ENCODE measurements at regions not wholly inside any gene's neighbourhood (a gene's known extent, or its start where the extent isn't known, plus 50 kb on each side); places are given as distances from the start of the nearest gene placed in this dataset.

DNA sequence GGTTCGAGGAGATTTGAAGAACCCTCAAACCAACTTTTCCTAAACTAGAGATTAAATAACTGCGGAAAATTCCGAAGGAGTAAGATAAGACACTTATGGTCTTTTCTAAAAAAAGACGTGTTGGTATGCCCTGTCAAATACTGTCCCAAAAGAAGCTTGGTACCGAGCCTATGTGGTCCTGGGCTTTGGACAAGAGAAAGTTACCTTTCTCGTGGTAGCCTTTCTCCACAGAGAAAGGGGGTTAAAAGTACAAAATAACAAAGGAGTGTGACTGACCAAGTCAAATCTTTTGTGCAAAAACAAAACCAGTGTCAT, 56.2 kb upstream of the JCAD start:
- Histone ChIP-seq H3K27ac (ENCODE audit: insufficient read depth in 1 of 2, low read depth in 1 of 2, low read length in 2 of 2, poor library complexity in 1 of 2, severe bottlenecking in 2 of 2) (no peak overlapping the region), H3K4me3 (ENCODE audit: control insufficient read depth in 1 of 7, extremely low read depth in 1 of 7, insufficient read depth in 4 of 7, low read depth in 2 of 7, low read length in 6 of 7) (no peak overlapping the region), H3K9me3 (ENCODE audit: control extremely low read depth in 1 of 5, control insufficient read depth in 4 of 5, insufficient read depth in 2 of 5, low read depth in 1 of 5, low read length in 4 of 5) (no peaks in the 10 kb centered on the region), H3K36me3 (ENCODE audit: control insufficient read depth in 4 of 4, insufficient read depth in 4 of 4, low read length in 3 of 4) (no peaks in the 10 kb centered on the region), H3K27me3 (replicated peaks in 2 of 5; ENCODE audit: control insufficient read depth in 4 of 5, insufficient read depth in 5 of 5, low read length in 4 of 5) (no peaks in the 10 kb centered on the region), H3K4me1 (ENCODE audit: control extremely low read depth in 1 of 4, control insufficient read depth in 4 of 4, insufficient read depth in 4 of 4, low read length in 3 of 4) (no peaks in the 10 kb centered on the region)
- no peak for DNase-seq
- 98% methylated on average over 3 of the region's 6 CpGs for WGBS (ENCODE audit: insufficient coverage)
- ChIA-PET CTCF (interaction anchor here (1.8 kb wide), 1 partner anchor 11 kb away, joined by 4 read pairs; no protein-coding TSS in a partner anchor), POLR2A (no interaction called here)

- POLR2A ChIA-PET = no interaction called here
- Histone ChIP-seq H3K4me1 (ENCODE audit: control extremely low read depth in 1 of 4, control insufficient read depth in 4 of 4, insufficient read depth in 4 of 4, low read length in 3 of 4) (no peaks in the 10 kb centered on the region), H3K9me3 (ENCODE audit: control extremely low read depth in 1 of 5, control insufficient read depth in 4 of 5, insufficient read depth in 2 of 5, low read depth in 1 of 5, low read length in 4 of 5) (no peaks in the 10 kb centered on the region), H3K36me3 (ENCODE audit: control insufficient read depth in 4 of 4, insufficient read depth in 4 of 4, low read length in 3 of 4) (no peaks in the 10 kb centered on the region), H3K4me3 (ENCODE audit: control insufficient read depth in 1 of 7, extremely low read depth in 1 of 7, insufficient read depth in 4 of 7, low read depth in 2 of 7, low read length in 6 of 7) (no peak overlapping the region), H3K27me3 (replicated peaks in 2 of 5; ENCODE audit: control insufficient read depth in 4 of 5, insufficient read depth in 5 of 5, low read length in 4 of 5) (no peaks in the 10 kb centered on the region), H3K27ac (ENCODE audit: insufficient read depth in 1 of 2, low read depth in 1 of 2, low read length in 2 of 2, poor library complexity in 1 of 2, severe bottlenecking in 2 of 2) (no peak overlapping the region)
- 53% methylated on average over 10 of the region's 13 CpGs for WGBS (ENCODE audit: insufficient coverage)
- peak in 2 of 3 donors; percentile 14 to 27 for DNase-seq
- CTCF ChIA-PET = interaction anchor here (1.8 kb wide), 1 partner anchor 10 kb away, joined by 4 read pairs; no protein-coding TSS in a partner anchor
These were observed 55.7 kb upstream of the JCAD start for GRCh38 chr10:30114881-30115625.

GRCh38 chr10:30114401-30114800, 55.0 kb upstream of the JCAD start:
- DNase-seq = no peak
- no peaks in the 10 kb centered on the region for H3K4me1 ChIP-seq (ENCODE audit: control extremely low read depth in 1 of 4, control insufficient read depth in 4 of 4, insufficient read depth in 4 of 4, low read length in 3 of 4)
- H3K9me3 ChIP-seq (ENCODE audit: control extremely low read depth in 1 of 5, control insufficient read depth in 4 of 5, insufficient read depth in 2 of 5, low read depth in 1 of 5, low read length in 4 of 5) = no peaks in the 10 kb centered on the region
- no peaks in the 10 kb centered on the region for H3K36me3 ChIP-seq (ENCODE audit: control insufficient read depth in 4 of 4, insufficient read depth in 4 of 4, low read length in 3 of 4)
- WGBS (ENCODE audit: insufficient coverage) = no CpG with 5 or more reads among the region's 1 CpG
- H3K27me3 ChIP-seq (replicated peaks in 2 of 5; ENCODE audit: control insufficient read depth in 4 of 5, insufficient read depth in 5 of 5, low read length in 4 of 5) = no peaks in the 10 kb centered on the region
- H3K27ac ChIP-seq (ENCODE audit: insufficient read depth in 1 of 2, low read depth in 1 of 2, low read length in 2 of 2, poor library complexity in 1 of 2, severe bottlenecking in 2 of 2) = no peak overlapping the region
- ChIA-PET CTCF (interaction anchor here (1.8 kb wide), 1 partner anchor 10 kb away, joined by 4 read pairs; no protein-coding TSS in a partner anchor), POLR2A (no interaction called here)
- no peak overlapping the region for H3K4me3 ChIP-seq (ENCODE audit: control insufficient read depth in 1 of 7, extremely low read depth in 1 of 7, insufficient read depth in 4 of 7, low read depth in 2 of 7, low read length in 6 of 7)

- no peak overlapping the region for H3K4me3 ChIP-seq (ENCODE audit: control insufficient read depth in 1 of 7, extremely low read depth in 1 of 7, insufficient read depth in 4 of 7, low read depth in 2 of 7, low read length in 6 of 7)
- no peak for DNase-seq
- WGBS (ENCODE audit: insufficient coverage) = 100% methylated on average over 3 of the region's 4 CpGs
- POLR2A ChIA-PET = no interaction called here
- no peaks in the 10 kb centered on the region for H3K36me3 ChIP-seq (ENCODE audit: control insufficient read depth in 4 of 4, insufficient read depth in 4 of 4, low read length in 3 of 4)
- H3K27ac ChIP-seq (ENCODE audit: insufficient read depth in 1 of 2, low read depth in 1 of 2, low read length in 2 of 2, poor library complexity in 1 of 2, severe bottlenecking in 2 of 2) = no peak overlapping the region
- H3K27me3 ChIP-seq (replicated peaks in 2 of 5; ENCODE audit: control insufficient read depth in 4 of 5, insufficient read depth in 5 of 5, low read length in 4 of 5) = no peaks in the 10 kb centered on the region
- H3K9me3 ChIP-seq (ENCODE audit: control extremely low read depth in 1 of 5, control insufficient read depth in 4 of 5, insufficient read depth in 2 of 5, low read depth in 1 of 5, low read length in 4 of 5) = no peaks in the 10 kb centered on the region
- no peaks in the 10 kb centered on the region for H3K4me1 ChIP-seq (ENCODE audit: control extremely low read depth in 1 of 4, control insufficient read depth in 4 of 4, insufficient read depth in 4 of 4, low read length in 3 of 4)
- CTCF ChIA-PET = no interaction called here
These were observed 52.1 kb upstream of the JCAD start for GRCh38 chr10:30111340-30112022.

Measured in common myeloid progenitor, CD34-positive (primary cell).